ENCODE measurements at regions not wholly inside any gene's neighbourhood (a gene's known extent, or its start where the extent isn't known, plus 50 kb on each side); places are given as distances from the start of the nearest gene placed in this dataset.

DNA sequence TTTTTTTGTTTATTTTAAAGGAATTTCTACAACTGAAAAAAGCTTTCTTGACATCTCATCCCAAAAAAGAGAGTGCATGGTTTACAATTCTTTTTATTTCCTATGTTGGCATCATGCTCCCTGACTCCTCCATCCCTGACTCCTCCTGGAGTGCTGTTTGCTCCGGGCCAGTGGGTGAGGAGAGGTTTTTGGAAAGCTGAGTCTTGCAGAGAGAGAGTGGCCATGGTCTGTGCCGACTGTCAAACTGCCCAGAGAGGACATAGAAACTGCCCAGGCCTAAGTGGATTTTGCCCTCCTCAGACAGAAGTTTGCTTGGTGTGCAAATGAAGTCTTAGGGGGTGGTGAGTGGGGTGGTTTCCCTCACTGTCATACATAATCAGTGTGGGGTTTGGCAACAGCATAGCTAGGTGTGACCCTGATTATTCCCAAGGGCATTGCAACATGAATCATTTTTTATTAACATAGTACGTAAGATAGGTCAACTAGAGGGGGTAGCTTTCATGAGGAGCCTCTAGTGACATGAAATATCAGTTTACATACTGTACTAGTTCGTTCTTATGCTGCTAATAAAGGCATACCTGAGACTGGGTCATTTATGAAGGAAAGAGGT lies 179.8 kb upstream of the UBL3 start:
- no peak for DNase-seq (ENCODE audit: low spot score)

DNA sequence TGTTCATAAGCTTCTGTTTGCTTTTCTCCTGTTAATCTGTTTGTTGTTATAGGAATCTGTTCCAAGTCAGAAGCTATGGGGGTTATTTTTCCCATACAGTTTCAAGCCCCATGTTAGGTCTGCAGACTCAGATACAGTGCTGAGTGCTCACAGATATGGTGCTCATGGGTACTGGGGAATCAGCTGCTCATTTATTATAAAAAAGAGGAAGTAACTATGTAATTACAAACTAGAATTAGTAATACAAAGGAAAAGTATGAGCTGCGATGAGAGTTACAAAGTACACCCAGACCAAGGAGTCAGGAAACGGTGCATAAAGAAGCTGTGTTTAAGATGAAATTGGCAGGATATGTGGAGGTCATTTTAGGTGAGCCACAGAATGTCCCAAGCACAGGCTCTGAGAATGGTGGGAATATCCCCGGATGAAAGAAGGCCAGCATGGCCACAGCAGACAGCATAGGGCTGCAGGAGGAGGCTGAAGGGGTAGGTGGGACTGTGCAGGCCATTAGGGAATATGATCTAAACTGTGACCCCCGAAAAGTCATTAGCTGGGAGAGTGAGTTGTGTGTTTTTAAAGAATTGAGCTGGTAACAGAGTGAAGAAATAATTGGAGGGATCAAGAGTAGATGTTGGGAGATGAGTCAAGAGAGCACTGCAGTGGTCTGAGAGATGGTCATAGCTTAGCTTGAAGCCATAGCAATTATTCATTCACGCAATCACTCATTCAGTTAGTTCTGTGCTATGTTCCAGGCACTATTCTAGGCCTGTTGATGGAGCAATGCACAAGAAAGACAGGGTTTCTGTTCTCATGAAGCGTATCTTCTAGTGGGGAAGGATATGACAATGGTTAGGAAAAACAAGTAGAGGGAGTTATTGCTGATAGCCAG lies 177.4 kb upstream of the UBL3 start:
- no peak for DNase-seq (ENCODE audit: low spot score)

DNA sequence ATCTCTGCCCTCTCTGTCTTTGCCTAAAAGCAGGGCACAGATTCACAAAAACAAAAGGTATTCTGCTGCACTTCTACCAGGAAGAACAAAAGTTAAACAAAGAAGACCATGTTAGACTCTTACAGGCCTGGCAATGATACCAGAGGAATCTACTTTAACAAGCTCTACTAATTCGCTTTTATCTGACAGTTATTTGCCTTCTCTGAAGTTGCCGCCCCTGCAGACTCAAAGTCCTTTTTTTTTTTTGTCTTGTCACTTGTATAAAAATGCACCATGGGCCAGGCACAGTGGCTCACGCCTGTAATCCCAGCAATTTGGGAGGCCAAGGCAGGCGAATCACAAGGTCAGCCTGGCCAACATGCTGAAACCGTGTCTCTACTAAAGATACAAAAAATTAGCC lies 176.5 kb upstream of the UBL3 start:
- no peak for DNase-seq (ENCODE audit: low spot score)

DNA sequence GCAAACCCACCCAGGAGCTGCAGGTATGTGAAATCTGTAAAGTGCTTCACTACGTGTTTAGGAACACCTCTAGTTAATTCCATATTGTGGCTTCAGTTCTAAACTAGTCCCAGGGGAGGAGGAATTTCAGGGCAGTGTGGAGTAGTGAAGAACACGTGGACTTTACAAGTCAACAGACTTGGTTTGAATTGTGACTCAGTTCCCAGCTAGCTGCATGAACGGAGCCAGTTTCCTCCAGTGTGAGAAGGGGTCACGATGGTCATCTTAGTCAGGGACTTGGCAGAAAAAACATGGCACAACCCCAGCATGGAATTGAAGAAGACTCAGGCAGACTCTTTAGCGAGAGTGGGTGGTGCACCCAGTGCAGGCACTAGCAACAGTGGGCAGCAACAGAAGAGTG lies 175.7 kb upstream of the UBL3 start:
- no peak for DNase-seq (ENCODE audit: low spot score)

DNA sequence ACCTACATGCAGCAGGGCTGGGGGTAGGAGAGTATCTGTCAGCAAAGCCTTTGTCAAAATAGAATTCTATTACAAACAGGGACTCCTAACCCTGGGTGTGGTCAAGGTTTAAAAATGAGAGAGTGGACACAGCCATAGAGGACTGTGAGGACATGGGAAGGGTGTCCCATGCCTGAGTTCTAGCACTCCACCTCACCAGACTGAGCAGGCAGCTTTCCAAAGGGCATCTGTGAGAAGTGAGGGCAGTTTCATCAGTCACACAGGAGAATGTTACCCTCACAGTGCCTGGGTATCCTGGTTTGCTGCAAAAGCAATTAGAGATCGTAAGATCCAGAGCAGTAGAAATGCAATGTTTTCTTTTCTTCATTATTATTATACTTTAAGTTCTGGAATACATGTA lies 174.9 kb upstream of the UBL3 start:
- DNase-seq (ENCODE audit: low spot score): no peak

DNA sequence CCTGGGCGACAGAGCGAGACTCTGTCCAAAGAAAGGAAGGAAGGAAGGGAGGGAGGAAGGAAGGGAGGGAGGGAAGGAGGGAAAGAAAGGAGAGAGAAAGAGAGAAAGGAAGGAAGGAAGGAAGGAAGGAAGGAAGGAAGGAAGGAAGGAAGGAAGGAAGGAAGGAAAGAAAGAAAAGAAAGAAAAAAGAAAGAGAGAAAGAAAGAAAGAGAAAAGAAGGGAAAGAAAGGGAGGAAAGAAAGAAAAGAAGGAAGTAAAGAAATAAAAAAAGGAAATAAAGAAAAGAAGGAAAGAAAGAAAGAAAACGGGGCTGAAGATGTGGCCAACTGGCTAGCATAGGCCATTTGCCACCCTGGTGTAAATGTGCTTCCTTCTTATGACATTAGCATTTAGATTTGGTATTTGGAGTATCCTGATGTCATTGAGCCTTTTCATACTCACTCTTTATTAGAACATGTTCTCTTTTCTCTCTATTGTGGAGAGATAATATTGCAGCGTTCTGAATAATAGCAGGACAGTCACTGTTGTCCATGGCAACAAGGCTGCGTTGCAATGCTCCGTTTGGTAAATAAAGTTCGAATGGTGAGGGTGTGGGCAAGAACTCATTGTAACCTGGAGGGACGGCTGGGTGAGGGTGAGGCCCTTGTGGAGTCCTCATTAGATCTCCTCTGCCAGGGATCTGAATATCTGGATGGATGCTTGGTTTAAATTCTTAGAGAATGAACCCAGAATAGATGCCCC lies 173.9 kb upstream of the UBL3 start:
- no peak for DNase-seq (ENCODE audit: low spot score)

DNA sequence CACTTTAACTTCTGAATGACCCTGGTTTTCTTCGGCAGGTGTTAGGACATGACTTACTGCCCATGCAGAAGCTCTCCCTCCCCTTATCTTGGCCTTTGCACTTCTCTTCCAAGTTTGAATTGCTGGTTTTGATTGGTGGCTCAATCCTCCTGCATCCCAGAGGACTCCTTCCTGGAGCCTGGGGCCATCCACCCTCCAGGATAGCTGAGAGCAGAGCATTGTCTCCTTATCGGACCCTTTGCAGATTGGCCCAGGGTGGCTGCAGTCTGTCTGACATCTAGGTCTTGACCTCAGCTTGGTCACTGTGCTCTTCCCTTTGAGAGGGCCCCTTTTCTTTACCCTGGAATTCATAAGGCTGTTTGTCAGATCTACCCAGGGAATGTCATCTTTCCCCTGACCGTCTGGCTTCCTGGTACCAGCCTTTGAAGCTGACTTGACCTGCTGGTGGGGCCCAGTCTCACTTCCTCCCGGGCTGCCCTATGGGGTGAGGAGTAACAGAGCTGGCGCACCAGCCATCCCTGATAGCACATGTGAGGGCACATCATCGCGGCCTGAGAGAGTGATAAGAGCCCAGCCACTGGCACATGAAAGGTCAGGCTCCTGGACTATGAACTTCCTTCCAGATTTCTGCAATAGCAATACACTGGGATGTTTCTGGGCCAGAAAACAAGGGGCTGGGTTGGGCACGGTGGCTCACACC lies 172.9 kb upstream of the UBL3 start:
- no peak for DNase-seq (ENCODE audit: low spot score)

DNA sequence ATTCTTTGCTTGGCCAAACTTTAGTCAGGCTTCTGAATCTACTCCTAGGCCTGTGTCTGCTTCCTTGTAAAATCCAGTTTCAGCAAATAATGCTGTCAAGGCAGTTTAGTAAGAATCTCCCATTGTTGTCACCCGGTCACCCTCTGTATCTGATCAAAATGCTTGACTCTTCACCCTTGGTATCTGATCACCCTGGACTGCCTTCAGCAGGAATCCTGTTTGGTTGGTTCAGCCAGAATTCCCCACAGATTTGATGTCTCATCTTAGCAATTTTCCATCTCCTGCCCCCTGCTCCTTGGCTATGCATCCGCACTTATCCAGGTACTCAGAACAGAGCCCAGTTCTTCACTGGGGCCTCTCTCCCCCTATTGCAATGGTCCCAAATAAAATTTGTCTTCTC lies 172.4 kb upstream of the UBL3 start:
- DNase-seq (ENCODE audit: low spot score): no peak

DNA sequence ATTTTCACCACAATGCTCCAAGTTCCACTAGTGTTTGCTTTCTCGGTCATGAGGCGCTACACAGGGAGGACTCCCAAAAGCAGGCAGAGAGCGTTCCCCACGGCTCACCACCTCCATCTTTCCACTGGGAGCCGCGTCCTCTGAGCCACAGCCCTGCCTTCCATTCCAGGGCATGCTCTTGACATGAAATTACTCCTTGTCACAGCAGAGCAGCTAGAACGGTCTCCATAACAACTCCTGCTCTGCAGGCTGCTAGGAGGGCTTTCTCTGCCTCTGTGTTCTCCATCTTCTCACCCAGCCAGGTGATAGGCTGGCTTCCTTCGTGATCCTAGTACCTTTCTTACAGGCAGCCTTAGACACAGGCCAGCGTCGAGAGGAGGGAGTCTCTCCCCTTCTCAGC lies 171.8 kb upstream of the UBL3 start:
- DNase-seq (ENCODE audit: low spot score): no peak

DNA sequence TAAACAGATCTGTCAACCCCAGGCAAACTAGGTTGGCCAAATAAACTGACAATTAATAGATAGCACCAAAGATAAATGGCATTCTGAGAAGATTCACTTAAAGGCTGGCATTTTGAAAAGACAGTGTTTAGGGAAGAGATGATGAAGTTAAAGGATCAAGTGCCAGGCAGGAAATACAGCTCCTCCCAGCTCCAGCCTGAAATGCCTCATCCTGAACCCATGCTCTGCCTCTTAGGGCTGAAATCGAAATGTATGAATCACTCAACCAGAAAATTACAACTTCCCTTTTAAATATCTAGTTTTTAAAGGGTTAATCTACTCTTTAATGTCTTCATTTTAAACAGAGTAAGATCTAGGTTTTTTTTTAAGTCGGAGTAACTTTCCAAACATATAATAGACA lies 171.2 kb upstream of the UBL3 start:
- DNase-seq (ENCODE audit: low spot score): no peak

DNA sequence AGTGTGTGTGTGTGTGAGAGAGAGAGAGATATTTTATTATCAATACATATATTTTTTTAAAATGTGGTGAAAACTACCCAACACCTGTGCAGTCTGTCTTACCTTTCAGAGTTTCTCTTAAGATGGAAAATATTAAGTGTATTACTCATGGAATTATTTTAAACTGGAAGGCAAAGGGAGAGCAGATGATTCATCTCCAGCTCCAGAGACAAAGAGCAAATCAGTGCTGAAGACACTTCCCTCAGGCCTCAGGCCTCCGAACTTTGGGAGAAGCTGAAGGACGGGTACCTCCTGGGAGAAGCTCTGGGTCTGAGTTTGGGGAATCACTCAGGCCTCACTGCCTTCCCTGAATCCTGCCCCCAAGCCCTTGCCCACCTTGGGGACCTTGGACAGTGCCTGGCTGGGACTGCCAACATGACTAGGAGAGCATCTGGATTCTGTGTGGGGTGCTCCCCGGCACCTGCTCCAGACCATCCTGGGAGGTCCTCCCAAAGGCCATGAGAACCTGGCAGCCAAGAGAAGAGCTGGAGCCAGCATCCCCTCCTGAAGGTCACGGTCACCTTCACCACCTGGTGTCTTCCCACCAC lies 170.4 kb upstream of the UBL3 start:
- DNase-seq (ENCODE audit: low spot score): no peak

DNA sequence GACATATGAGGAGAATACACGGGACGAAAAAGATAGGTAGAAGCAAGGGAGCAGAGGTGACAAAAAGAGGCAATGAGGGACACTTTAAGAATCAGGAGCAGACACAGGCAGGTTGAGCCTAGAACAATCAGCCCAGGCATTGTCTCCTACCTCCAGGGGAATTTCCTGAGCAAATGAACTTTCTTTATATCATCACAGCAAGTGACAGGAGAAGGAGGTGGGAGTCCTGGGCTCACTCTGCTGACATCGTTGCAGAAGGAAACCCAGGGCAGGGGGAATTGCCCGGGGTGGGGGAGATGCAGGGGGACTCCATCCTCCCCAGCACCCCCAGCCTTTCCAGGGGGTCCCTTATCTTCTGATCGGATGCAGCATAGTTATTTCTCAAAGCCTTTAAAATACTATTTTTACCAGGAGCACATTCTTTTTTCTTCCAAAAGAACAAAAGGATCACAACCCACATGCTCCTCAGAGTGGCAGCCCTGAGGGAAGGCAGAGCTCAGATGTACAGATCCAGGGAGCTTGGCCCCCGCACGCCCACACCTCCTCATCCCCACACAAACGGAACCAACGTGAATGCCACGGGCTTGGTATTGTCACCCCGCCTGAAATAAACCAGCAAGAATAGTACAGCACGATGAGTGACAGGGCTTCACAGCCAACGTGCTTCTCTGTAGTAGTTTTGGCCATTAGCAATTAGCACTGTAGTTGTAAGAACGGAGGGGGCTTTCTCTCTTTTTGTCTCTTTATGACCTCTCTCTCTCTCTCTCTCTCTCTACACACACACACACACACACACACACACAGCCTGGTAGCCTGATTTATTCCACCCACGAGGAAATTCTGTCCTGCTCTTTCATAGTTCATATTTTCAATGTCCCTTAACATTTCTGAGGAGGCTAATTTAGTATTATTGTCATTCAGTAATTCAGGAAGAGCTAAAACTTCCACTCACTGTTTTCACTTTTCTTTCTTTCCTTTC lies 169.5 kb upstream of the UBL3 start:
- no peak for DNase-seq (ENCODE audit: low spot score)

DNA sequence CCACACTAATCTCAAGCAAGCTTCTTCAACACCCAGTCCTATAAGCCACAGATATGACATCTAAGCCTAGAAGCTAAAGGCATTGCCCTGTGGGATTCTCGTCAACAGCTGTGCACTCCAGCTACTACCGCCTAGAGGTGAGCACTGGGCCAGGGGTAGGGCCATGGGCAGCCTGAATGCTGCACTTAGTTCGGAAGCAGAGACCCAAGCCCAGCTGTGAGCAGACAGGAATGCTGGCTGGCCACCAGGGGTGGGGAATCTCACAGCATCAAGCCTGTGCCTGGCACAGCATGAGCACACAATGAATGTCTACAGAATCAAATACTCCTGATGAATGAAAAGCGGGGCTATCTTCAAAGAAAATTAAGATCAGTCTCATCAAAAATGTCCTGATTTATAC lies 167.5 kb upstream of the UBL3 start:
- DNase-seq (ENCODE audit: low spot score): no peak

DNA sequence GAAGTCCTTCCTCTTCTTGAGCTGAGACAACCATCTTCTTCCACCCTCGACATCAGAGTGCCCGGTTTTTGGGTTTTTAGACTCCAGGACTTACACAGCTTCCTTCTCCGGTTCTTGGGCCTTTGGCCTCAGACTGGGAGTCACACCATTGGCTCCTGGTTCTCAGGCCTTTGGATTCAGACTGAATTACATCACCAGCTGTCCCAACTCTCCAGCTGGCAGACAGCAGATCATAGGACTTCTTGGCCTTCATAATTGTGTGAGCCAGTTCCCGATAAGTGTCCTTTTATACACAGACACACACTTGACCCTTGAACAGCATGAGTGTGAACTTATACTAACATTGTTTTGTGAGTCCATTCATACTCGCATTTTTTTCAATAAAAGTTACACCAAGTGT lies 166.0 kb upstream of the UBL3 start:
- no peak for DNase-seq (ENCODE audit: low spot score)

DNA sequence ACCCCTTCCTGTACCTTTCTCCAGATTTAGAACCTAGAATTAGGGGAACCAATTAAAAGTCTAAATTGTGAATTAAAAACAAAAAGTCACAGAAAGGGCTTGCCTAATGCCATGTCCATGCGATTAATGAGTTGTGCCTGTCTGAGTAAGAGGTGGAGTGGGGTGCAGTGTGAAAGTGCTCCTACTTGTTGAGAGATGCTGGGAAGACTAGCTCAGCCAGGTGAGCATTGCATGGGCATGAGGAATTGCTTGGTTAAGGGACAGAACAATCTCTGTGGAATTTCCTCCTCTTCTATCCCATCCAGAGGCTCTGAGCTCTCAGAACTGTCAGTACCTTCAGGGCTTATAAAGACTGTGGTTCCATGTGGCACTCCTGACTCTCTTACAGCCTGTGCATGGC lies 159.0 kb upstream of the UBL3 start:
- no peak for DNase-seq (ENCODE audit: low spot score)

DNA sequence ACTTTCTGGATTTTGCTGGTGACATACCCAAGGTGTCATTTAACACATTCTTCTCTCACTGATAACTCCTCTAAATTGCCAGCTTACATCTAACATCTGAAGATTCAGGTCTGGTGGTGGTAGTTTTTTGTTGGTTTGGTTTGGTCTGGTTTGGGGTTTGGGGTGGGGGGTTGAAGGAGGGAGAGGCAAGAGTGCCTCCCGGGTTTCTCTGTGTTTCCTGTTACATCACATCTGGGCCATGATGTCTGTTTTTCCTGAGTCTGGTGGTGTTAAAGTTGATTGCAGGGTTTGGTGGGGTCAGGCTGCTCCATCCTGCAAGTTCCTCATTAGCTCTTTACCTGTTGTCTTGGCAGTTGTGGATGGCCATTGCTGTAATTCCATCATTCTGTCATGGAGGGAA lies 155.8 kb upstream of the UBL3 start:
- no peak for DNase-seq (ENCODE audit: low spot score)

DNA sequence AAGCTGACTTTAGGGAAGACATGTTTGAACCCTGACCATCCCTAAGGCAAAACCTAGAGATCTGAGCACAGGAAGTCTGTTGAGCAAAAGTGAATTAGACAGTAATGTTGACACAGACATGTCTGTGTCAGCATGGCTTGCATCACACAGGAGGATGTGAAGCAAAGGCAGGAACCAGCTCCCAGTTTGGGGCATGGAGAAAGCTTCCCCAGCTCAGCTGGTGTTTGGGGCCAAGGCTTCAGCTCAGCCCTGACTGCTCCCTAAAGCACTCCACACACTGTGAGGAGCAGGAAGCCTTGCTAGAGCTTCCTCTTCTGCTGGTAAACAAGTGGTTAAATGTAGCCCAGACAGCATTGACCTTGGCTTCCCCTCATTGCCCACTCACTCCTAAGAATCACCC lies 153.8 kb upstream of the UBL3 start:
- DNase-seq (ENCODE audit: low spot score): no peak

DNA sequence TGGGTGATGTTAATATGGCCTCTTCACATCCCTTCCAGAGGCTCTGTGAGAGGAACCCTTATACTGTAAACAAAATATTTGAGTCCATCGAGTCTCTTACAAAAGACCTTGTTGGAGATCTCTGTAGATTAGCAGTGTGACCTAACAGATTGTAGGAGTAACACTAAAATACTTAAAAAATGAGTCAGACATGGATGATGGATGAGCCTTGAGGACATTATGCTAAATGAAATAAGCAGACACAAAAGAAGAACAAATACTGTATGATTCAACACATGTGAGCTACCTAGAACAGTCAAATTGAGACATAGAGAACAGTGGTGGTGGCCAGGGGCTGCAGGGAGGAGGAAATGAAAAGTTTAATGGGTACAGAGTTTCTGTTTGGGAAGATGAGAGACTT lies 152.2 kb upstream of the UBL3 start:
- peak; percentile 47 for DNase-seq (ENCODE audit: low spot score)

DNA sequence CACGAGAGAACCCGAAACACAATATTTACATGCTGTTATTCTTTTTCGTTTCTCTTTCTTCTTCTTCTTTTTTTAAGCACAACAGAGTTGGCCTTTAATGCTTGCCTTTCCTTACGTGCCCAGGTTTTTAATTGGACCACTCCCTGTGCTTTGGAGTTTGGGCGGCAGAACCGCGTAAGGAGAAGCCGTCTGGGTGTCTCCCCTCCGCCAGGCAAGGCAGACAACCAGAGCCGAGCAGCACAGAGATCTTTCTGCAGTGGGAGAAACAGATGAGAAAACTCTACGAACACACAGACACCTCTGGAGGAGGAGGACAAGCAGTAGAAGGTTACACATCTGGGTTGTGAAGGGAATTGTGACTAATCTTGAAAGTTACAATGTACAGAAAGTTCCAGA lies 150.0 kb upstream of the UBL3 start:
- no peak for DNase-seq (ENCODE audit: low spot score)

DNA sequence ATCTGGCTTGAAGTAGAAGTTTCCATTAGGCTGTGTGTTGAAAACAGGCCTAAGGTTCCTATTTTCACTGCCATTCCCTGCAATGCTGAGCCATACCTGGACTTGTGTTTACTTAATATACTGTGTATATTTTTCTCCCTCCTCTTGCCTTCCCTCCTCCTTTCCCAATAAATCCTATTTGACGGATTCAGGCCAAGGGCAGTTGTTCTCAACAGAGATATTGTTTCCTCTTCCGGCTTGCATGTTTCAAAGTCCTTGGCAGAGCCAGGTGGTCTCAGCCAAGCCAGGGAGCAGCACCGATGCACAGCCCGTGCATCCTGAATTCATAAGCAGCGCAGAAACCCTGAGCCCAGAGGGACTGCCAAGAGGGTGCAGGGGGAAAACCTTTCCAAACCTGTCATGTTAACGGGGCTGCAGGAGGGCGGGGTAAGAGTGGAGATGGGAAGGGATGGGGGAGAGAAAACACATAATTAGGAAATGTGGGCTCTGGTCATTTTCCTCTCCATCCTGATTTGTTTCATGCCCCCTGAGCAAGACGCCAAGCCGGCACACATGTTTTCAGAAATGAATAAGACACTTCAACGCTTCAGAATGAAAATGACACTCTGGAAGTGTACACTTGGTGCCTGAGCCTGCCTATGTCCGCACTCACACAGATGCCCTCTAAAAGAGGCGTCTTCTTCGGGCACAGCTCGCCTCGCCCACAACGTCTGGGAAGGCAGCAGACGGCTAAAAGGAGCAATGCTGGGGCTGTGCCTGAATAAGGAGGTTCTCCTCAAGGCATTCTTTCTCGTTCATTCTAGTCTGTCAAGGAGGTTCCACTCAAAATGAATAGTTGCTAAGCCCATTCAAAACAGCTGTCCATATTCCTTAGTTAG lies 149.3 kb upstream of the UBL3 start:
- DNase-seq (ENCODE audit: low spot score): no peak

All from COLO829 (cell line).